ENCODE measurements at regions not wholly inside any gene's neighbourhood (a gene's known extent, or its start where the extent isn't known, plus 50 kb on each side); places are given as distances from the start of the nearest gene placed in this dataset.

GRCh38 chr1:58931024-58931423 is 147.2 kb upstream of the JUN start:
- Histone ChIP-seq H3K79me2 (replicated peaks; ENCODE audit: insufficient read depth, low read length) (no peaks in the 10 kb centered on the region), H3K36me3 (ENCODE audit: insufficient read depth, low read length) (no peaks in the 10 kb centered on the region), H3K9me2 (ENCODE audit: insufficient read depth, low read length) (no peaks in the 10 kb centered on the region), H3F3A (ENCODE audit: insufficient read depth, low read length, poor library complexity, severe bottlenecking) (no peaks in the 10 kb centered on the region), H3K4me3 (ENCODE audit: low read length) (no peak overlapping the region), H3K4me2 (ENCODE audit: low read length) (no peak overlapping the region), H3K27me3 (ENCODE audit: insufficient read depth, low read depth, low read length) (no peaks in the 10 kb centered on the region), H3K9me3 (ENCODE audit: low read length) (no peaks in the 10 kb centered on the region), H3K9ac (ENCODE audit: low read length) (no peak overlapping the region), H3K27ac (ENCODE audit: low read length) (no peak overlapping the region), H4K20me1 (ENCODE audit: insufficient read depth) (no peaks in the 10 kb centered on the region), H2AFZ (ENCODE audit: low read depth, low read length) (no peak overlapping the region)
- TF ChIP-seq REST (IDR thresholded peaks at IDR 0.05; ENCODE audit: borderline replicate concordance) = no peak
- TF ChIP-seq EZH2 (IDR thresholded peaks at IDR 0.05; ENCODE audit: borderline replicate concordance, insufficient read depth, low read length, poor library complexity, severe bottlenecking) = no peak
- no peak for TF ChIP-seq RAD21 (conservative IDR thresholded peaks at IDR 0.05)
- TF ChIP-seq POLR2AphosphoS5 (IDR thresholded peaks at IDR 0.05) = no peak
- no peak for TF ChIP-seq CTCF (IDR thresholded peaks at IDR 0.05; ENCODE audit: poor library complexity, severe bottlenecking)

GRCh38 chr1:58931756-58932155 is 147.9 kb upstream of the JUN start:
- Histone ChIP-seq H3K4me3 (ENCODE audit: low read length) (no peak overlapping the region), H3F3A (ENCODE audit: insufficient read depth, low read length, poor library complexity, severe bottlenecking) (no peaks in the 10 kb centered on the region), H4K20me1 (ENCODE audit: insufficient read depth) (no peaks in the 10 kb centered on the region), H3K79me2 (replicated peaks; ENCODE audit: insufficient read depth, low read length) (no peaks in the 10 kb centered on the region), H3K36me3 (ENCODE audit: insufficient read depth, low read length) (no peaks in the 10 kb centered on the region), H3K9ac (ENCODE audit: low read length) (no peak overlapping the region), H3K27ac (ENCODE audit: low read length) (no peak overlapping the region), H3K27me3 (ENCODE audit: insufficient read depth, low read depth, low read length) (no peaks in the 10 kb centered on the region), H3K9me2 (ENCODE audit: insufficient read depth, low read length) (no peaks in the 10 kb centered on the region), H3K9me3 (ENCODE audit: low read length) (no peaks in the 10 kb centered on the region), H3K4me2 (ENCODE audit: low read length) (no peak overlapping the region), H2AFZ (ENCODE audit: low read depth, low read length) (no peak overlapping the region)
- TF ChIP-seq EP300 (conservative IDR thresholded peaks at IDR 0.05; ENCODE audit: poor library complexity, severe bottlenecking) (no peak), REST (IDR thresholded peaks at IDR 0.05; ENCODE audit: borderline replicate concordance) (no peak), POLR2AphosphoS5 (IDR thresholded peaks at IDR 0.05) (no peak), SMC3 (conservative IDR thresholded peaks at IDR 0.05; ENCODE audit: poor library complexity) (no peak), RAD21 (conservative IDR thresholded peaks at IDR 0.05) (no peak), MXI1 (conservative IDR thresholded peaks at IDR 0.05; ENCODE audit: poor library complexity, severe bottlenecking) (no peak), CTCF (IDR thresholded peaks at IDR 0.05; ENCODE audit: poor library complexity, severe bottlenecking) (no peak), EZH2 (IDR thresholded peaks at IDR 0.05; ENCODE audit: borderline replicate concordance, insufficient read depth, low read length, poor library complexity, severe bottlenecking) (no peak), TAF1 (IDR thresholded peaks at IDR 0.05; ENCODE audit: low read depth) (no peak)
